ENCODE measurements at regions not wholly inside any gene's neighbourhood (a gene's known extent, or its start where the extent isn't known, plus 50 kb on each side); places are given as distances from the start of the nearest gene placed in this dataset.

DNA sequence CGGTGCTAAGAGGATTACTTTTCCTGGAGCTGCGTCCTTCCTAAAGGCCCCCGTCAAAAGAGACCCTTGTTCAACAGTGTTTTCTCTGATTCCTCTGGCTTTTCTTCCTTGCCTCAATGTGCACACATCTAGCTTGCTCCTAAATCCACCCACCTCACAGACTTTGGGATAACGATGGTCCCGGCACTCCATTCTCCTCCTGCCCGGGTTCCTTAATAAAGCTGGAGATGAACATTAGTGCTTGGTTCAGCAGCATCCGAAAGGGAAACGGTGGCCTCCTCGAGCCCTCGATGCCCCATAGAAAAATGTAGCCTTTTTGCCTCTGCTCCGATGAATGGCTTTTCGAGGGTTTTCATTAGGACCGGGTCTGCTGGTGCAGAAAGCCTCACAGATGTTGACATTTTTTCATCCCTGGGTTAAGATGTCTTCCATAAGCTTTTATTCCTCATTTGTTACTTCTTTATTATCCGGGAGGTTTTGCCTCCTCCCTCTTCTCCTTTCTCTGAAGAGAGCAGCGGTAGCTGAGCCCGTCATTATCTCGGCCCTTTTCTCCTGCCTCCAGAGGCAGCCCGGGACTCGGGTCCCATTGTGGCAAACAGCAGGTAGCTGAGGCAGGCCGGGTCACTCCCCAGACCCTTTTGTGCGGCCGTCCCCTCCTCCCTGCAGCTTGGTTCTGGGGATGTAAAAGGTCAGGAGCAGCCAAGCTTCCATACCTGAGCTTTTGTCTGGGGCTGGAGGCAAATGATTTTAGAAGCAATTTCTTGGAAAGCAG, 64.6 kb downstream of the CPN2 start:
- TF ChIP-seq CTCF (IDR thresholded peaks at IDR 0.05): no peak
- no peak for TF ChIP-seq POLR2A (IDR thresholded peaks at IDR 0.05)
- TF ChIP-seq POLR2AphosphoS5 (IDR thresholded peaks at IDR 0.05): no peak
- TF ChIP-seq EP300 (IDR thresholded peaks at IDR 0.05): no peak
